HG03159 (cell line): ENCODE measurements at regions not wholly inside any gene's neighbourhood (a gene's known extent, or its start where the extent isn't known, plus 50 kb on each side); places are given as distances from the start of the nearest gene placed in this dataset.

ENCODE experiments used
- ATAC-seq: cut with Tn5 transposase; IDR thresholded peaks from one replicate; pipeline ENCODE4 v1.9.1; 2021; ENCODE audit warnings: mild to moderate bottlenecking, moderate library complexity; ENCODE audit not compliant: unreplicated experiment

- ATAC-seq = no peak
Measured at GRCh38 chr16:85462714-85463611, 150.2 kb upstream of the GSE1 start.

DNA sequence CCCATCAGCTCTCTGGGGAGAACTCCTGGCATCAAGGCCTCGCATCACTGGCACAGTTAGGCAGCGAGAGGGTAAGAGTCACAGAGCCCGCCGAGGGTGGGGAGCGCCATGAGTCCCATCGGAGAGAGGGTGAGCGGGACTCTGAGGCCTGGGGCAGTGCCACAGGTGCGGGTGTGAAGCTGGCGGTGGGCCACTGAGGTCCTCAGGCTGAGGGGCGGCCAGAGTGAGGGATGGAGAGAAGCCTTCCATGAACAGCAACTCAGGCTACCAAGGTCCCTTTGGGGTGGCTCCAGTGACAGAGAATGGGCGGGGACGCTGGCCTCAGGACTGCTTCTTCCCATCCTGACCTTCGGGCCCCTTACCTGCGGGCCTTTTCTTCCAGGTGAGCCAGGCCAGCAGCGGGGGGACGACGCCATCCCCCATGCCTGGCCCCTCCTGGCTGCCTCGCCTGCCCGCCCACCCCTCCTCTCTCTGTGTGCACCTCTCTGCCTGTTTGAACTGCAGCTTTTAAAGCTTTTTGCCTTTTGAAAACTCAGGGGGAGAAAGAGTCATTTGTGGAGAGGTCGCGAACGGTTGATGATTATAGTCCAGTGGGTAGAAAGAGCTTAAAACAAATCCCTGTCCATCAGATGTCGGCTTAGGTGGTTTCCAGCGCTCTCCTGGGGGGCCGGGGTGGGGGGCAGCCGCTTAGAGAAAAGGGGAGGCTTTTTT, 149.3 kb upstream of the GSE1 start:
- no peak for ATAC-seq

DNA sequence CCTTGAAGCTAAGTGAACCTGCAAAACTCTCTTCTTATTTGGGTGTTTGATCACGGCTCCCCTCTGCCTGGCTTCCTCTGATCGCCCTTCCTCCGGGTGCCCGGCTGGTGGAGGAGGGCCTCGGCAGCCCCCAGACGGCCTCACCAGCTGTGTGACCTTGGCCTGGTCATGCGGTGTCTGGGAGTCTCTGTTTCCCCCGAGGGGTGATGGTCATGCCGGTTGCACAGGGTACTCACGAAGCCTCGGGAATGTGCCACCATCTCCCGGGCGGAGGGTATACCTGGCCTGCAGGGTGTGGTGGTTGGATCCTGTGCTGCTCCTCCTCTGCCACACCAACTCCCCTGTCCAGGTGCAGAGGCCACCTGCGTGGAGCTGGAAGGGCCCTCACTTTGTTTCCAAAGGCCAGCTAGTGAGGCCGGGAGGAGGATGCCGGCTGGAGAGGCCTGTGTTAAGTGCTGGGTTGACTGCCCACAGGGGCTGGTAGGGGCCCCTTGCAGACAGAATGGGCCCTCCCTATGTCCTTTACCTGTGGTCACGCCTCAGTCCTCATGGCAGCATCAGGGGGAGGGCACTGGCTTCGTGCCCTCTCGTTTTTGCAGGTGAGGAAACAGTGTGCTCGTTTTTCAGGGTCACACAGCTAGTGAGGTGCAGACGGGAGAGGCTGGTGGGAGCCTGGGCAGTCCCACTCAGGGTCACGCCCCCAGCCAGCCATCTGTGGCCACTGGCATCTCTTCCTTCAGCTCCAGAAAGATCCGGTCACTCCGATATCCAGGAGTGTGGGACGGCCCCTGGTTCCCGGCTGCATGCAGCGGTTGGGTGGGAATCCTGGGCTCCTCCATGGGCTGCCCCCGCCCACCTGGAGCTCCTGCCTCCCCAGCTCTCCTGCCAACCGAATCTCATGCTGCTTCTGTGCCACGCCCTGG, 148.5 kb upstream of the GSE1 start:
- no peak for ATAC-seq

DNA sequence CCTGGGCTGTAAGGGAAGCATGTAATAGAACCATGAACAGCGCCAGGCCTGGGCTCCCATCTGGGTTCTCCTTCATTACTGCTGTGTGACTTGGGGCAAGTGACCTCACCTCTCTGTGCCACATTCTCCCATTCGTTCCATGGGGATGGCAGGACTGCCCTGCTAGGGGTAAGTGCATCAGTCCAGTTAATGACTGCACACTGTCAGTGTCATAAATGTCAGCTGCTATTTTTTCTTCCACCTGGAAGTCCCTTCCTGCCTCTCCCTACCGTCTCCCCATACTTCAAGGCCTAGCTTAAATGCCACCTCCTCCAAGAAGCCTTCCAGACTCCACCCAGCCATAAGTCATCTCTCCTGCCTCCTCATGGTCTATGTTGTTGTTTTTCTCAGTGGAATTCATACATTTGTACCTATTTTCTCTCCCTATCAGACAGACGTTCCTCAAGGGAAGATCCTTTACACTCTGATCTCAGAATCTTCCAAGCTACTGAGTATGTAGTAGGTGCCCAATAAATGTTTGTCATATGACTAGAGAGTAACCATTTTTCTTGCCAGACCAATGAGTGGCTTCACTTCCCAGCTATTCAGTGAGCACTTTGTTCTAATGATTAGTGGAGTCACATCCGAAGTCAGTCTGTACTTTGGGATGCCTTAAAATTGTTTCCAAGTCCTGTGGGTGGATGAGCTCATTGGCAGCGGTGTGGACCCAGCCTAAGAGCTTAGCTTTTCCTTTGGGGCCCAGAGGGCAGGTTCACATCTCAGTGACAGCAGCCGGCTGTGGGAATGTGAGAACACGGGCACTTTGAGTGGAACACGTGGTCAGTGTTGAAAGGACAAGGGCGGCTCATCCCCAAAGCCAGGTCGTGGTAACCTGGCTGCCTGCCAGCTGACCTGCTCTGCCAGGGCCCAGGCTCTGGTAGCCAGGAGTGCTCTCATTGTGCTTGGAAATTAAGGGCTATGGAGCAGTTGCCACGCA, 147.5 kb upstream of the GSE1 start:
- ATAC-seq = no peak

- no peak for ATAC-seq
Measured at GRCh38 chr16:85466304-85466700, 146.8 kb upstream of the GSE1 start.

GRCh38 chr16:85466989-85467388, 146.1 kb upstream of the GSE1 start:
- no peak for ATAC-seq

GRCh38 chr16:85469929-85470590, 143.1 kb upstream of the GSE1 start:
- no peak for ATAC-seq

DNA sequence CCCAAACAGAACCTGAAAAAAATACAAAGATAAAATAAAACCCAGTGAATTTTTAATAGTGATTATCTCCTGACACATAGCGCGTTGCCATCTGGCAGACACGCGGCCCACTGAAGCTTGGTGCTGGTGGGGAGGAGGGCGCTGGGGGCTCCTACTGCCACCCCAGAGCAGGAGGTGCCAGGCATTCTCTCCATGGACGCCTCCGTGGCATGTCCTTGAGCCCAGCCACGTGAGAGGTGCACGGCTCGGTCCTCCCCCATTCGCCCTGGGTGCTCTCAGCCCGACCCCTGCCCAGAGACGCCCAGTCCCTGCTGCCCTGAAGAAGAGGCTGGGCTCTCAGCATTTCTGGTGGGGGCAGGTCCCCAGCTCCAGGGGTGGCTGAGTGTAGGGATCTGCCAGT, 142.2 kb upstream of the GSE1 start:
- no peak for ATAC-seq

DNA sequence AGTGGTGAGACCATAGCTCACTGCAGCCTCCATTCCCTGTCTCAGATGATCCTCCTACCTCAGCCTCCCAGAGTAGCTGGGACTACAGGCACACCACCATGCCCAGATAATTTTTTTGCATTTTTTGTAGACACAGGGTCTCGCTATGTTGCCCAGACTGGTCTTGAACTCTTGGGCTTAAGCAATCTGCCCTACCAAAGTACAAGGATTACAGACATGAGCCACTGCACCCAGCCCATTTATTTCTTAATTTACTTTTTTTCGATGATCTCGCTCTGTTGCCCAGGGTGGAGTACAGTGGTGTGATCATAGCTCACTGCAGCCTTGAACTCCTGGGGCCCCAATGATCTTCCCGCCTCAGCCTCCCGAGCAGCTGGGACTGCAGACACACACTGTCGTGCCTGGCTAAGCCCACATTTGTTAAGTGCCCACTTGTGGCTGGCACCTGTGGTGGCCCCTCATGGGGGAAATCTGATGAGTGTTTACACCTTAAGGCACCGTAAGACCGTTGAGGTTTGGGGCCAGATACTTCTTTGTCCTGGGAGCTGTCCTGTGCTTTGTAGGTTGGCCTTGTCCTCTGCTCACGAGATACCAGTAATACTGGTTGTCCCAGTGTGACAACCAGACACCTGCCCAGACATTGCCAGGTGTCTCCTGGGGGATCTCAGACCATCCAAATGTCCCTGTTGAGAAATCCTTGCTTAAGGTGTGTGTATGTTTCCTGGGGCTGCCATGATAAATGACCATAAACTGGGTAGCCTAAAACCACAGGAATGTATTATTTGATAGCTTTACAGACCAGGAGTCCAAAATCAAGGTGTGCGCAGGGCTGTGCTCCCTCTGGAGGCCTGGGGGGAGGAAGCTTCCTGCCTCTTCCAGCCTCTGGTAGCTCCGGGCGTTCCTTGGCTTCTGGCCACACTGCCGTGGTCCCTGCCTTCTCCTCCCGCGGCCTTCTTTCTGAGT, 141.4 kb upstream of the GSE1 start:
- ATAC-seq = no peak

- no peak for ATAC-seq
Measured at GRCh38 chr16:85472514-85472913, 140.6 kb upstream of the GSE1 start.

DNA sequence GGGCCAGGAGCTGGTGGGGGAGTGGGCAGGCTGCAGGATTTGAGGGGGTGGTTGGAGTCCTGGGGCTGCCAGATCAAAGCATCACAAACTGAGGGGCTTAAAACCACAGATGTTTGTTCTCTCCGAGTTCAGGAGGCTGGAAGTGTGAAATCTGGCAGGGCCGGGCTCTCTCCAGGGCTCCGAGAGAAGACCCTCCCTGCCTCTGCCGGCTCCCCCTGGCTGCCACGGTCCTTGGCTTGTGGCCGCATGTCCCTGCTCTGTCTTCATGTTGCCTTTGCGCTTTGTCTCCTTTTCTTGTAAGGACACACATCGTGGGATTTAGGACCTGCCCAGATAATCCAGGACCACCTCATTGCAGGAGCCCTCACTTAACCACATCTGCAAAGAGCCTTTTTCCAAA, 139.8 kb upstream of the GSE1 start:
- ATAC-seq = no peak

DNA sequence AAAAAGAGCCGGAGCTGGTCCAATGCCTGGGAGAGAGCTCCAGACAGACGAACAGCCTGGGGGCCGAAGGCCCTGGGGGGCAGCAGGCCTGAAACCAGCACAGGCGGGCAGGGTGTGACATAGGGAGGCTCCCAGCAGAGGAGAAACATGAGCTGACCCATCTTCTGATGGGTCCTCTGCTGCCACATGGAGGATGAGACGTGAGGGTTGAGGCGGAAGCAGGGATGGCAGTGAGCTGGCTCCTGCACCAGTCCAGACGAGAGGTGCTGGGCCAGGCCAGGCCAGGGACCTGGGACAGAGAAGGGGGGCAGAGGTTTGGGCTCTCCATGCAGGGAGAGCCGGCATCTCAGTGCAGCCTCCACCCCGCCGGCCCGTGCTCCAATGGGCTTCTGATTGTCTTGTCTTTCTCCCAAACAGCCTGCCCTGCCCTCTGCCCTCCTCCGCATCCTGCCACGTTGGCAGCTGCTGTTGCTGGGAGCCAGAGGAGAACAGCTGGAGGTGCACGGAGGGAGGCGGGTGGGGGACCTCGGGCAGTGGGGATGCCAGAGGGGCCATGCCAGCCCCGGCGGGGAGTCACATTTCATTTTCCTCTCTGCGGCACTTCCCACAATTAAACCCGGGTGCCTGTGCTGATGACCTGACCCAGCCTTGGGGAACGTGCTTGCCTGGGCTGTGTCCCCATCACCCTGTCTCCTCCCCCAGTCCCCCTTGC, 139.1 kb upstream of the GSE1 start:
- no peak for ATAC-seq

- no peak for ATAC-seq
Measured at GRCh38 chr16:85474621-85475217, 138.4 kb upstream of the GSE1 start.

DNA sequence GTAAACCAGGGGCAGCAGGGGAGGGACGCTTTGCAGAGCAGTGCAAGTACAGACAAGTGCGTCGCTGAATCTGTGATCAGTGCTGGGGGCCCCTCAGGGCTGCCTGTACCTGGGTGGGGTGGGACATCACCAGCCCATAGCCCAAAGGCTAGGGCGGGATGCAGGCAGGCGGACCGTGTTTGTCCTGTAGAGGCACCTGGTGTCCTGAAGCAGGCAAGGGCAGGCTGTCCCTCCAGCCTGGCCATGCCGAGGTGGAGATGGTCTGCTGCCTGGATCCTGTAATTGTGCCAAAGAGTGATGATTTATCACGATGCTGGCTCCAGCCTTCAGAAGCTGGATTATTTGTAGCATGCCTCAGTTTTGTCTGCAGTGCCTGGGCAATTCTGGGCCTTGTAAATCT, 137.9 kb upstream of the GSE1 start:
- ATAC-seq = no peak

GRCh38 chr16:85475691-85476300, 137.3 kb upstream of the GSE1 start:
- no peak for ATAC-seq

- ATAC-seq = no peak
Measured at GRCh38 chr16:85476389-85476788, 136.7 kb upstream of the GSE1 start.

DNA sequence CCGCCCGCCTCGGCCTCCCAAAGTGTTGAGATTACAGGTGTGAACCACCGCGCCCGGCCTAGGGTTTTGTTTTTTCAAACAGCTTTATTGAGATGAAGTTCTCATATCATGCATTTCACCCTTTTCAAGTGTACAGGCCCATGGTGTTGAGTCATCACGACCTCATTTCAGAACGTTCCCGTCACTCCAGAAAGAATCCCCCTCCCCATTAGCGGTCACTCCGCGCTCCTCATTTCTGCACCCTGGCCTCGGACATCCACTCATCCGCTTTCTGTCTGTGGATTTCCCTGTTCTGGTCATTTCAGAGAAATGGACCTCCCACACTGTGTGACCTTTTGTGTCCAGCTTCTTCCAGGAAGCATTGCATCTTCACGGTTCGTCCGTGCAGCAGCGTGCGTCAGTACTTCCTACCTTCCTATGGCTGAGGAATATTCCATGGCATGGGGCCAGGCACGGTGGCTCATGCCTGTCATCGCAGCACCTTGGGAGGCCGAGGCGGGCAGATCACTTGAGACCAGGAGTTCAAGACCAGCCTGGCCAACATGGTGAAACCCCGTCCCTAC, 135.2 kb upstream of the GSE1 start:
- ATAC-seq = no peak
